ENCODE measurements at regions not wholly inside any gene's neighbourhood (a gene's known extent, or its start where the extent isn't known, plus 50 kb on each side); places are given as distances from the start of the nearest gene placed in this dataset.

DNA sequence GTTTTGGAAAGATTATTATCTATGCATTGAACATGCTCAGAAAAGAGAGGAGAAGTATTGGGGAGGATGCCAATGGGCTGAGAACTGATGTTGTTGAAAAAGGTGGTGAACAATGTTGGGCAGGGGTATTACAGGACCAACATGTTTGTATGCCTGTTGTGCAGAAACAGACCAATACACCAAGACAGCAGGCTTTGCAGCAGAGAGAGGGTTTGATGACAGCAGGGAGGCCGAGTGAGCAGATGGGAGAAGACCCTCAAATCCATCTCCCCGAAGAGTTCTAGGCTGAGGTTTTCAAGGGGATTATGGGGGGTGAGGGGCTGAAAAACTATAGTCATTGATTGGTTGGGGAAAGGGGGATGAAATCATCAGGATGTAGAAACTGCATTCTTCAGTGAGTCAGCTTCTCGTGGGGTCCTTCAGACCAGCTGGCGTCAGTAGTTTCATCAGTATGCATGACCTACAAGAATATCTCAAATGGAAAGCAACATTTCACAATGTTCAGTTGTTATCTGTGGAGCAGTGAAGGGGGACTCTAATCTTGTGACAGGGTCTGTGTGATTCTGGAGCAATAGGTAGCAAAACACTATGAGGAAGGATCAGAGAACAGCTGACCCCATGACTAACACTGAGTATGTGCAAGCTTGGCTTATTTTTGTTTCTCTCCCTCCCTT is 167.8 kb downstream of the BAMBI start:
- H2AFZ ChIP-seq (ENCODE audit: low read depth, low read length), result no peak overlapping the region
- peak overlapping the region; percentile 2 for H3K4me2 ChIP-seq (ENCODE audit: low read length)
- DNase-seq (ENCODE audit: low read depth), result peak; percentile 88

DNA sequence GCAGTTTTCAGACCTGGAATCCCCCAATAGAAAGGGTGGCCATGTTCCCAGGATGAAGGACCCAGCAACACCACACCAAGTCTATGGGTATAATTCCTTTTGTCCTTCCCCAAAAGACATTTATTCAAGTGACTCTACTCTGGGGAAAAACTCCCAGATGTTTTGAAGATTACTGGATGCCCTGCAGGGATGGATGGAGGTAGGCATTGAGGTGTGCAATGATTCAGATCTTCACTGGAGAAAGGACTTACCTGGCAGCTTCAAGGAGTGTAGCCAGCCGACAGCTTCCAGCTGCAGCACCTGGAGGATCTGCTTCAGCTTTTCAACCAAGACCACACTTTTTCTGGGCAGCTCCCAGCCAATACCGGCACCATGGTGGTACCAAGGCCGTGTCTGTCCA is 172.0 kb downstream of the BAMBI start:
- DNase-seq (ENCODE audit: low read depth) (no peak), FAIRE-seq (no peak)
- H3K27me3 ChIP-seq (ENCODE audit: insufficient read depth, low read length), result no peaks in the 10 kb centered on the region
- TF ChIP-seq, protein P1, sequence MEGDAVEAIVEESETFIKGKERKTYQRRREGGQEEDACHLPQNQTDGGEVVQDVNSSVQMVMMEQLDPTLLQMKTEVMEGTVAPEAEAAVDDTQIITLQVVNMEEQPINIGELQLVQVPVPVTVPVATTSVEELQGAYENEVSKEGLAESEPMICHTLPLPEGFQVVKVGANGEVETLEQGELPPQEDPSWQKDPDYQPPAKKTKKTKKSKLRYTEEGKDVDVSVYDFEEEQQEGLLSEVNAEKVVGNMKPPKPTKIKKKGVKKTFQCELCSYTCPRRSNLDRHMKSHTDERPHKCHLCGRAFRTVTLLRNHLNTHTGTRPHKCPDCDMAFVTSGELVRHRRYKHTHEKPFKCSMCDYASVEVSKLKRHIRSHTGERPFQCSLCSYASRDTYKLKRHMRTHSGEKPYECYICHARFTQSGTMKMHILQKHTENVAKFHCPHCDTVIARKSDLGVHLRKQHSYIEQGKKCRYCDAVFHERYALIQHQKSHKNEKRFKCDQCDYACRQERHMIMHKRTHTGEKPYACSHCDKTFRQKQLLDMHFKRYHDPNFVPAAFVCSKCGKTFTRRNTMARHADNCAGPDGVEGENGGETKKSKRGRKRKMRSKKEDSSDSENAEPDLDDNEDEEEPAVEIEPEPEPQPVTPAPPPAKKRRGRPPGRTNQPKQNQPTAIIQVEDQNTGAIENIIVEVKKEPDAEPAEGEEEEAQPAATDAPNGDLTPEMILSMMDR (IDR thresholded peaks at IDR 0.05; ENCODE audit: insufficient read depth, low read depth, low read length), result no peak
- TF ChIP-seq EZH2 (IDR thresholded peaks at IDR 0.05; ENCODE audit: insufficient read depth, low read length), result no peak
- H2AFZ ChIP-seq (ENCODE audit: low read depth, low read length), result no peak overlapping the region
- H3K79me2 ChIP-seq (ENCODE audit: insufficient read depth, low read length), result no peaks in the 10 kb centered on the region
- H4K20me1 ChIP-seq (ENCODE audit: insufficient read depth, low read length), result no peaks in the 10 kb centered on the region
- H3K27me3 Mint-ChIP-seq (ENCODE audit: low read depth, unreplicated experiment), result peaks cover 3% of the 10 kb centered on the region
- no peak overlapping the region for H3K4me3 Mint-ChIP-seq (ENCODE audit: unreplicated experiment)
- H3K36me3 Mint-ChIP-seq (ENCODE audit: low read depth, unreplicated experiment), result no peaks in the 10 kb centered on the region
- H3K4me1 ChIP-seq (ENCODE audit: insufficient read depth, low read length), result no peaks in the 10 kb centered on the region
- H3K36me3 ChIP-seq (ENCODE audit: insufficient read depth, low read length), result no peaks in the 10 kb centered on the region
- no peak overlapping the region for H3K27ac ChIP-seq (ENCODE audit: low read depth, low read length)
- H3K9me3 ChIP-seq (ENCODE audit: insufficient read depth, low read depth, low read length), result peaks cover 6% of the 10 kb centered on the region
- H3K9ac ChIP-seq (ENCODE audit: low read length), result no peak overlapping the region
- H3K4me1 Mint-ChIP-seq (ENCODE audit: low read depth, unreplicated experiment), result peaks cover 15% of the 10 kb centered on the region
- peaks cover 6% of the 10 kb centered on the region for H3K9me3 Mint-ChIP-seq (ENCODE audit: unreplicated experiment)
- H3K4me2 ChIP-seq (ENCODE audit: low read length), result no peak overlapping the region
- H3K4me3 ChIP-seq (ENCODE audit: insufficient read depth, low read depth, low read length), result no peak overlapping the region
- no peak overlapping the region for H3K27ac Mint-ChIP-seq (ENCODE audit: unreplicated experiment)

More for the DNA sequence above, 167.8 kb downstream of the BAMBI start:
- no peaks in the 10 kb centered on the region for H3K36me3 Mint-ChIP-seq (ENCODE audit: low read depth, unreplicated experiment)
- H3K27ac Mint-ChIP-seq (ENCODE audit: unreplicated experiment), result no peak overlapping the region
- Histone ChIP-seq H3K27me3 (ENCODE audit: insufficient read depth, low read length) (no peaks in the 10 kb centered on the region), H4K20me1 (ENCODE audit: insufficient read depth, low read length) (no peaks in the 10 kb centered on the region), H3K79me2 (ENCODE audit: insufficient read depth, low read length) (no peaks in the 10 kb centered on the region), H3K9me3 (ENCODE audit: insufficient read depth, low read depth, low read length) (peaks cover 9% of the 10 kb centered on the region), H3K36me3 (ENCODE audit: insufficient read depth, low read length) (no peaks in the 10 kb centered on the region), H3K4me1 (ENCODE audit: insufficient read depth, low read length) (peaks cover 21% of the 10 kb centered on the region), H3K9ac (ENCODE audit: low read length) (peak overlapping the region; percentile 21), H3K27ac (ENCODE audit: low read depth, low read length) (peak overlapping the region; percentile 61), H3K4me3 (ENCODE audit: insufficient read depth, low read depth, low read length) (no peak overlapping the region)
- H3K27me3 Mint-ChIP-seq (ENCODE audit: low read depth, unreplicated experiment), result peaks cover 3% of the 10 kb centered on the region
- H3K4me3 Mint-ChIP-seq (ENCODE audit: unreplicated experiment), result no peak overlapping the region
- FAIRE-seq, result no peak
- TF ChIP-seq EZH2 (IDR thresholded peaks at IDR 0.05; ENCODE audit: insufficient read depth, low read length), result no peak
- TF ChIP-seq, protein P1 (IDR thresholded peaks at IDR 0.05; ENCODE audit: insufficient read depth, low read depth, low read length), result no peak
- H3K4me1 Mint-ChIP-seq (ENCODE audit: low read depth, unreplicated experiment), result peaks cover 22% of the 10 kb centered on the region
- peaks cover 6% of the 10 kb centered on the region for H3K9me3 Mint-ChIP-seq (ENCODE audit: unreplicated experiment)

DNA sequence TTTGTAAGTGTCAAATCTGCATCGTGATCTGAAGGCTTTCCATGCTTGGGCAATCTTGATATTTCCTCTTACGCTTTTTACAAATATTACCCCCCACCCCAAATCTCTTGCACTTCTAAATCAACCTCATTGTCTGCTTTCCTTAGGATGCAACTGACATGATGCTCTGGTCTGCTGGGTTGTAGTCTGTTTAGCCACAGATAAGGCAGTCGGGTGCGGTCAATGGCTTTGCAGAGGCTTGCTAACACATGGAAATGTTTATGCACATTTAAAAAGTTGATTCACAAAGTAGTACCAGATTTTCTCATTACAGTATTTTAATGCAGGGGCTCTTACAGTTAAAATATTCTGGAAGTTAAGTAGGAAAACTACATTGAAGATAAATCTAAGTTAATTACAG is 172.5 kb downstream of the BAMBI start:
- Histone ChIP-seq H3K9me3 (ENCODE audit: insufficient read depth, low read depth, low read length) (peaks cover 3% of the 10 kb centered on the region), H3K4me1 (ENCODE audit: insufficient read depth, low read length) (no peaks in the 10 kb centered on the region), H4K20me1 (ENCODE audit: insufficient read depth, low read length) (no peaks in the 10 kb centered on the region), H3K4me2 (ENCODE audit: low read length) (no peak overlapping the region), H3K36me3 (ENCODE audit: insufficient read depth, low read length) (no peaks in the 10 kb centered on the region), H3K4me3 (ENCODE audit: insufficient read depth, low read depth, low read length) (no peak overlapping the region), H3K9ac (ENCODE audit: low read length) (no peak overlapping the region), H3K27me3 (ENCODE audit: insufficient read depth, low read length) (no peaks in the 10 kb centered on the region), H2AFZ (ENCODE audit: low read depth, low read length) (no peak overlapping the region), H3K79me2 (ENCODE audit: insufficient read depth, low read length) (no peaks in the 10 kb centered on the region), H3K27ac (ENCODE audit: low read depth, low read length) (no peak overlapping the region)
- H3K9me3 Mint-ChIP-seq (ENCODE audit: unreplicated experiment), result peaks cover 6% of the 10 kb centered on the region
- no peak for TF ChIP-seq EZH2 (IDR thresholded peaks at IDR 0.05; ENCODE audit: insufficient read depth, low read length)
- TF ChIP-seq, protein P1 (IDR thresholded peaks at IDR 0.05; ENCODE audit: insufficient read depth, low read depth, low read length), result no peak
- H3K27ac Mint-ChIP-seq (ENCODE audit: unreplicated experiment), result no peak overlapping the region
- H3K4me3 Mint-ChIP-seq (ENCODE audit: unreplicated experiment), result no peak overlapping the region
- peaks cover 15% of the 10 kb centered on the region for H3K4me1 Mint-ChIP-seq (ENCODE audit: low read depth, unreplicated experiment)
- no peak for FAIRE-seq
- H3K36me3 Mint-ChIP-seq (ENCODE audit: low read depth, unreplicated experiment), result no peaks in the 10 kb centered on the region
- DNase-seq (ENCODE audit: low read depth), result no peak
- peaks cover 3% of the 10 kb centered on the region for H3K27me3 Mint-ChIP-seq (ENCODE audit: low read depth, unreplicated experiment)
